K562 (cell line): ENCODE measurements at regions not wholly inside any gene's neighbourhood (a gene's known extent, or its start where the extent isn't known, plus 50 kb on each side); places are given as distances from the start of the nearest gene placed in this dataset.

ENCODE experiments used
- BCL6 ChIP-seq: fragments of 250-450 bp; sonication (Bioruptor Pico); IDR thresholded peaks from 2 replicates; pipeline ENCODE4 v1.4.0; 2020
- BCOR ChIP-seq: fragments of 450-650 bp; IDR thresholded peaks from 2 replicates; pipeline ENCODE4 v1.6.1; 2016
- MAFK ChIP-seq: IDR thresholded peaks from 2 replicates; pipeline ENCODE4 v1.6.1; 2011; ENCODE audit warnings: low read length, improper control_type of control experiment
- MYC ChIP-seq, 2 experiments: fragments of 250-450 bp in 1 of 2; sonication (Bioruptor Pico) in 1 of 2; IDR thresholded peaks; 2 replicates each; pipeline versions ENCODE4 v1.5.1 to v1.6.1; 2012 to 2021; ENCODE audit warnings: low read depth in 2 of 2, borderline replicate concordance in 1 of 2, improper control_type of control experiment in 1 of 2, low read length in 1 of 2, mild to moderate bottlenecking in 1 of 2, moderate library complexity in 1 of 2
- NELFE ChIP-seq: IDR thresholded peaks from 2 replicates; pipeline ENCODE4 v1.6.1; 2011; ENCODE audit warnings: mild to moderate bottlenecking; ENCODE audit not compliant: insufficient read depth, insufficient read length
- NEUROD1 ChIP-seq: fragments of 150-350 bp; IDR thresholded peaks from 2 replicates; pipeline ENCODE4 v1.6.1; 2014; ENCODE audit warnings: borderline replicate concordance, low read length, low read depth; ENCODE audit not compliant: partially characterized antibody
- NFIC ChIP-seq: fragments of 450-650 bp; IDR thresholded peaks from 2 replicates; pipeline ENCODE4 v1.6.1; 2017; ENCODE audit warnings: mild to moderate bottlenecking, inconsistent platforms
- NFIX ChIP-seq: fragments of 250-450 bp; sonication (Bioruptor Pico); IDR thresholded peaks from 2 replicates; pipeline ENCODE4 v1.4.0; 2020; ENCODE audit warnings: low read depth, mild to moderate bottlenecking, moderate library complexity
- NUFIP1 ChIP-seq: fragments of 450-650 bp; IDR thresholded peaks from 2 replicates; pipeline ENCODE4 v1.6.1; 2018; ENCODE audit not compliant: partially characterized antibody
- RCOR1 ChIP-seq, 2 experiments: IDR thresholded peaks; 2 replicates each; pipeline ENCODE4 v1.6.1; 2012; ENCODE audit warnings: low read depth in 2 of 2, low read length in 2 of 2, borderline replicate concordance in 1 of 2, improper control_type of control experiment in 1 of 2
- SMARCA4 ChIP-seq: fragments of 450-650 bp; IDR thresholded peaks from 2 replicates; pipeline ENCODE4 v1.6.1; 2016
- SMARCE1 ChIP-seq: fragments of 450-650 bp; IDR thresholded peaks from 2 replicates; pipeline ENCODE4 v1.7.1; 2016; ENCODE audit warnings: mild to moderate bottlenecking
- SOX6 ChIP-seq: fragments of 450-650 bp; IDR thresholded peaks from 2 replicates; pipeline ENCODE4 v1.6.1; 2014; ENCODE audit warnings: mild to moderate bottlenecking
- SPI1 ChIP-seq: IDR thresholded peaks from 2 replicates; pipeline ENCODE4 v1.6.1; 2011; ENCODE audit warnings: low read depth, low read length, control low read depth, borderline replicate concordance
- TCF3 ChIP-seq: sonication (generic); formaldehyde crosslinking; IDR thresholded peaks from 2 replicates; pipeline ENCODE4 v1.4.0; 2020; ENCODE audit warnings: mild to moderate bottlenecking, missing genetic modification reagents
- ZEB2 ChIP-seq: fragments of 450-650 bp; IDR thresholded peaks from 2 replicates; pipeline ENCODE4 v1.6.1; 2016
- ZNF766 ChIP-seq: fragments of 200-800 bp; sonication (Bioruptor generic); conservative IDR thresholded peaks from 2 replicates; pipeline ENCODE4 v1.6.1; 2016; ENCODE audit warnings: missing genetic modification characterization, missing compliant biosample characterization
- ZNF778 ChIP-seq: fragments of 450-650 bp; formaldehyde crosslinking; IDR thresholded peaks from 2 replicates; pipeline ENCODE4 v1.4.0; 2020; ENCODE audit warnings: mild to moderate bottlenecking, moderate library complexity
- TF ChIP-seq, protein P1 (sequence below): sonication (generic); formaldehyde crosslinking; IDR thresholded peaks from 2 replicates; pipeline ENCODE4 v1.8.0; 2022; ENCODE audit warnings: mild to moderate bottlenecking, missing genetic modification reagents, borderline replicate concordance
- TF ChIP-seq, protein P2 (sequence below), 2 experiments: fragments of 450-650 bp; IDR thresholded peaks; 2 replicates each; pipeline ENCODE4 v1.6.1; 2016
- TF ChIP-seq, protein P3 (sequence below): fragments of 450-650 bp; formaldehyde crosslinking; conservative IDR thresholded peaks from 2 replicates; pipeline ENCODE4 v1.4.0; 2022; ENCODE audit warnings: mild to moderate bottlenecking, missing genetic modification characterization

DNA sequence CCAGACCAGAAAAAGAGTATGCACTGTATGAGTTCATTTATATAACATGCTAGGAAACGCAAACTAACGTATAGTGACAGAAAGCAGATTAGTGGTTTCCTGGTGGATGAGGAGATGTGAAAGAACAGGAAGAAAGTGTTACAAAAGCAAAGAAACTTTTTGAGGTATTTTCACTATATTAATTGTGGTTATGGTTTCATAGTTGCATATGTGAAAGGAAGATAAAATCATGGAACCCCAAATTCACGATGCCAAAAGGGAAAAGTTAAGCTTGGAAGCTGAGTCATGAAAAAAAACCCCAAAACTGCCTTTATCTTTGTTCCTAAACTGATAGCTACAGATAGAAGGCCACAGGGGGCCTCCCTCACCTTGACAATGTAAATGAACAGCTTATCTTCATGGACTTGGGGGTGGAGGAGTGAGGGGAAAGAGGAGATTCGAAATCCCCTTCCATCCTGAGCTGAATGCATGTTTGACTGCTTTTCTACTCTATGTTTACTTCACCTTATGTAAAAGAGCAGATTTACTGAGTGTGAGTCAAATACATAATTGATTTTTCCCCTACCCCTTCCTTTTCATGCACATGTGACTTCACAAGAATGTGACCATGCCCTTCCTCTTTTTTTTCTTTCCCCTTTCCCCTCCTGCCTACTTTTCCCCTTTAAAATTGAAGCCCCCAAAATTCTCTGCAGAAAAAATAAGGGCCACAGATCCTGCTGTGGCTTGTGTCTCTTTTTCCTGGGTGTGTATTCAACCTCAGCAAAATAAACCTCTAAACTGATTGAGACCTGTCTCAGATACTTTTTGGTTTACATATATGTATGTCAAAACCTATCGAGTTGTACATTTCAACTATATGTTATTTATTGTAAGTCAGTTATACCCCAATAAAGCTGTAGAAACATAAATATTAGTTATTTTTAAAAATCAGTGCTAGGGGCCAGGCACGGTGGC lies 100.1 kb upstream of the TLK1 start (continued):
- TF ChIP-seq, protein P1, sequence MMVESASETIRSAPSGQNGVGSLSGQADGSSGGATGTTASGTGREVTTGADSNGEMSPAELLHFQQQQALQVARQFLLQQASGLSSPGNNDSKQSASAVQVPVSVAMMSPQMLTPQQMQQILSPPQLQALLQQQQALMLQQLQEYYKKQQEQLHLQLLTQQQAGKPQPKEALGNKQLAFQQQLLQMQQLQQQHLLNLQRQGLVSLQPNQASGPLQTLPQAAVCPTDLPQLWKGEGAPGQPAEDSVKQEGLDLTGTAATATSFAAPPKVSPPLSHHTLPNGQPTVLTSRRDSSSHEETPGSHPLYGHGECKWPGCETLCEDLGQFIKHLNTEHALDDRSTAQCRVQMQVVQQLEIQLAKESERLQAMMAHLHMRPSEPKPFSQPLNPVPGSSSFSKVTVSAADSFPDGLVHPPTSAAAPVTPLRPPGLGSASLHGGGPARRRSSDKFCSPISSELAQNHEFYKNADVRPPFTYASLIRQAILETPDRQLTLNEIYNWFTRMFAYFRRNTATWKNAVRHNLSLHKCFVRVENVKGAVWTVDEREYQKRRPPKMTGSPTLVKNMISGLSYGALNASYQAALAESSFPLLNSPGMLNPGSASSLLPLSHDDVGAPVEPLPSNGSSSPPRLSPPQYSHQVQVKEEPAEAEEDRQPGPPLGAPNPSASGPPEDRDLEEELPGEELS (CRISPR knock-in tag) = no peak
- TF ChIP-seq NFIC = no peak
- TF ChIP-seq SPI1 = peak; percentile 54; the same call in 1 of the 2 replicates
- no peak for TF ChIP-seq NUFIP1
- peak in 1 of 2 experiments; percentile 60; a peak in 2 of 4 replicates for TF ChIP-seq RCOR1 (IDR thresholded peaks at IDR 0.05; ENCODE audit: borderline replicate concordance in 1 of 2, low read depth in 2 of 2, low read length in 2 of 2)
- no peak for TF ChIP-seq BCL6
- TF ChIP-seq MYC (IDR thresholded peaks at IDR 0.05; ENCODE audit: low read depth, low read length) = no peak
- no peak for TF ChIP-seq MYC (CRISPR knock-in tag; IDR thresholded peaks at IDR 0.05; ENCODE audit: borderline replicate concordance, low read depth)
- TF ChIP-seq TCF3 (CRISPR knock-in tag) = no peak
- TF ChIP-seq NELFE = no peak
- peak; percentile 20; the same call in 1 of the 2 replicates for TF ChIP-seq MAFK
- peak; percentile 25; the same call in 1 of the 2 replicates for TF ChIP-seq SMARCE1
- TF ChIP-seq NFIX (CRISPR knock-in tag) = no peak
- TF ChIP-seq SMARCA4 = peak; percentile 24; the same call in 1 of the 2 replicates
- TF ChIP-seq, protein P2, sequence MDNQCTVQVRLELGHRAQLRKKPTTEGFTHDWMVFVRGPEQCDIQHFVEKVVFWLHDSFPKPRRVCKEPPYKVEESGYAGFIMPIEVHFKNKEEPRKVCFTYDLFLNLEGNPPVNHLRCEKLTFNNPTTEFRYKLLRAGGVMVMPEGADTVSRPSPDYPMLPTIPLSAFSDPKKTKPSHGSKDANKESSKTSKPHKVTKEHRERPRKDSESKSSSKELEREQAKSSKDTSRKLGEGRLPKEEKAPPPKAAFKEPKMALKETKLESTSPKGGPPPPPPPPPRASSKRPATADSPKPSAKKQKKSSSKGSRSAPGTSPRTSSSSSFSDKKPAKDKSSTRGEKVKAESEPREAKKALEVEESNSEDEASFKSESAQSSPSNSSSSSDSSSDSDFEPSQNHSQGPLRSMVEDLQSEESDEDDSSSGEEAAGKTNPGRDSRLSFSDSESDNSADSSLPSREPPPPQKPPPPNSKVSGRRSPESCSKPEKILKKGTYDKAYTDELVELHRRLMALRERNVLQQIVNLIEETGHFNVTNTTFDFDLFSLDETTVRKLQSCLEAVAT (IDR thresholded peaks at IDR 0.05) = no peak
- TF ChIP-seq, protein P3, sequence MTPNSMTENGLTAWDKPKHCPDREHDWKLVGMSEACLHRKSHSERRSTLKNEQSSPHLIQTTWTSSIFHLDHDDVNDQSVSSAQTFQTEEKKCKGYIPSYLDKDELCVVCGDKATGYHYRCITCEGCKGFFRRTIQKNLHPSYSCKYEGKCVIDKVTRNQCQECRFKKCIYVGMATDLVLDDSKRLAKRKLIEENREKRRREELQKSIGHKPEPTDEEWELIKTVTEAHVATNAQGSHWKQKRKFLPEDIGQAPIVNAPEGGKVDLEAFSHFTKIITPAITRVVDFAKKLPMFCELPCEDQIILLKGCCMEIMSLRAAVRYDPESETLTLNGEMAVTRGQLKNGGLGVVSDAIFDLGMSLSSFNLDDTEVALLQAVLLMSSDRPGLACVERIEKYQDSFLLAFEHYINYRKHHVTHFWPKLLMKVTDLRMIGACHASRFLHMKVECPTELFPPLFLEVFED (CRISPR knock-in tag) = no peak
- no peak for TF ChIP-seq BCOR
- TF ChIP-seq SOX6 = peak; percentile 50; the same call in 1 of the 2 replicates
- TF ChIP-seq ZNF778 (CRISPR knock-in tag) = no peak
- TF ChIP-seq NEUROD1 = no peak
- peak; percentile 71 for TF ChIP-seq ZNF766 (CRISPR knock-in tag)
- TF ChIP-seq ZEB2 = peak; percentile 67; the same call in 1 of the 2 replicates
